GM23338 (cell line): ENCODE measurements at regions not wholly inside any gene's neighbourhood (a gene's known extent, or its start where the extent isn't known, plus 50 kb on each side); places are given as distances from the start of the nearest gene placed in this dataset.

Source experiments
- ATAC-seq: fragments of 200-7000 bp; cut with Tn5 transposase; 3 replicates; pipeline ENCODE4 v1.9.1; 2020
- DNase-seq: peaks from one replicate; pipeline ENCODE4 v3.0.0-alpha.2; 2015; ENCODE audit warnings: low spot score
- H2AFZ ChIP-seq: fragments of 200-600 bp; sonication (generic); 2 replicates; pipeline ENCODE4 v1.8.0; 2016; ENCODE audit warnings: antibody characterized with exemption, mild to moderate bottlenecking, moderate library complexity
- H3F3A ChIP-seq: fragments of 200-600 bp; sonication (generic); replicated peaks from 2 replicates; pipeline ENCODE4 v1.8.0; 2017; ENCODE audit warnings: antibody characterized with exemption, mixed run types, low read depth
- H3K27ac ChIP-seq: fragments of 200-600 bp; sonication (generic); 2 replicates; pipeline ENCODE4 v1.6.1; 2016; ENCODE audit warnings: low read depth
- H3K27me3 ChIP-seq: fragments of 200-600 bp; sonication (generic); 2 replicates; pipeline ENCODE4 v1.8.0; 2016; ENCODE audit warnings: mild to moderate bottlenecking, mixed run types, moderate library complexity; ENCODE audit not compliant: insufficient read depth
- H3K36me3 ChIP-seq: fragments of 200-600 bp; sonication (generic); 2 replicates; pipeline ENCODE4 v1.8.0; 2016; ENCODE audit warnings: mild to moderate bottlenecking; ENCODE audit not compliant: insufficient read depth
- H3K4me1 ChIP-seq: fragments of 200-600 bp; sonication (generic); 2 replicates; pipeline ENCODE4 v1.8.0; 2016; ENCODE audit warnings: mild to moderate bottlenecking, moderate library complexity; ENCODE audit not compliant: insufficient read depth
- H3K4me2 ChIP-seq: fragments of 200-600 bp; sonication (generic); 2 replicates; pipeline ENCODE4 v1.7.1; 2017; ENCODE audit warnings: mixed run types
- H3K4me3 ChIP-seq: fragments of 200-600 bp; sonication (generic); 2 replicates; pipeline ENCODE4 v1.6.1; 2016; ENCODE audit warnings: mixed run types
- H3K79me2 ChIP-seq: fragments of 200-600 bp; sonication (generic); replicated peaks from 2 replicates; pipeline ENCODE4 v1.8.0; 2017; ENCODE audit warnings: mild to moderate bottlenecking; ENCODE audit not compliant: insufficient read depth
- H3K9me2 ChIP-seq: fragments of 200-600 bp; sonication (generic); 2 replicates; pipeline ENCODE4 v1.8.0; 2017; ENCODE audit not compliant: insufficient read depth
- H4K20me1 ChIP-seq: fragments of 200-600 bp; sonication (generic); replicated peaks from 2 replicates; pipeline ENCODE4 v1.8.0; 2017; ENCODE audit warnings: mild to moderate bottlenecking; ENCODE audit not compliant: insufficient read depth
- H3K27ac Mint-ChIP-seq: 2 replicates; pipeline ENCODE4 v1.8.0; 2020; ENCODE audit warnings: inconsistent platforms, mild to moderate bottlenecking, moderate library complexity, mixed read lengths
- H3K27me3 Mint-ChIP-seq: 3 replicates; pipeline ENCODE4 v1.8.0; 2022; ENCODE audit warnings: low read depth, mild to moderate bottlenecking, moderate library complexity, mixed read lengths, inconsistent platforms; ENCODE audit not compliant: insufficient read depth, poor library complexity
- H3K36me3 Mint-ChIP-seq: 3 replicates; pipeline ENCODE4 v1.8.0; 2021; ENCODE audit warnings: low read depth, mild to moderate bottlenecking, inconsistent platforms, moderate library complexity, mixed read lengths
- H3K4me1 Mint-ChIP-seq: 3 replicates; pipeline ENCODE4 v1.8.0; 2020; ENCODE audit warnings: mild to moderate bottlenecking, inconsistent platforms, mixed read lengths
- H3K4me3 Mint-ChIP-seq: 3 replicates; pipeline ENCODE4 v1.8.0; 2021; ENCODE audit warnings: moderate library complexity, mild to moderate bottlenecking, inconsistent platforms, mixed read lengths
- H3K9me3 Mint-ChIP-seq: 3 replicates; pipeline ENCODE4 v1.8.0; 2020; ENCODE audit warnings: moderate library complexity, mild to moderate bottlenecking, inconsistent platforms, mixed read lengths
- CREB1 ChIP-seq: fragments of 250-450 bp; sonication (Bioruptor Pico); IDR thresholded peaks from 2 replicates; pipeline ENCODE4 v1.5.0; 2020; ENCODE audit warnings: low read depth, mild to moderate bottlenecking, moderate library complexity
- ETS1 ChIP-seq: IDR thresholded peaks from 2 replicates; pipeline ENCODE4 v1.6.1; 2016; ENCODE audit warnings: antibody characterized with exemption
- EZH2 ChIP-seq: fragments of 200-600 bp; sonication (generic); IDR thresholded peaks from one replicate; pipeline ENCODE4 v1.8.0; 2017; ENCODE audit warnings: antibody characterized with exemption, mild to moderate bottlenecking, low read depth; ENCODE audit not compliant: unreplicated experiment
- EZH2phosphoT487 ChIP-seq: fragments of 200-600 bp; sonication (generic); IDR thresholded peaks from one replicate; pipeline ENCODE4 v1.8.1; 2018; ENCODE audit warnings: antibody characterized with exemption; ENCODE audit not compliant: unreplicated experiment
- JUNB ChIP-seq: IDR thresholded peaks from one replicate; pipeline ENCODE4 v1.6.1; 2016; ENCODE audit warnings: antibody characterized with exemption; ENCODE audit not compliant: unreplicated experiment
- NANOG ChIP-seq: IDR thresholded peaks from 2 replicates; pipeline ENCODE4 v1.6.1; 2016; ENCODE audit warnings: antibody characterized with exemption, borderline replicate concordance
- POLR2AphosphoS5 ChIP-seq: IDR thresholded peaks from 2 replicates; pipeline ENCODE4 v1.6.1; 2016; ENCODE audit warnings: antibody characterized with exemption, low read depth
- REST ChIP-seq: IDR thresholded peaks from one replicate; pipeline ENCODE4 v1.6.1; 2018; ENCODE audit warnings: antibody characterized with exemption; ENCODE audit not compliant: unreplicated experiment
- STAT1 ChIP-seq: IDR thresholded peaks from one replicate; pipeline ENCODE4 v1.6.1; 2016; ENCODE audit warnings: antibody characterized with exemption; ENCODE audit not compliant: unreplicated experiment
- ZNF114 ChIP-seq: fragments of 250-450 bp; sonication (Bioruptor Pico); IDR thresholded peaks from 2 replicates; pipeline ENCODE4 v1.5.0; 2020; ENCODE audit warnings: mild to moderate bottlenecking, moderate library complexity
- ZNF331 ChIP-seq: fragments of 250-450 bp; sonication (Bioruptor Pico); IDR thresholded peaks from 2 replicates; pipeline ENCODE4 v1.5.0; 2020; ENCODE audit warnings: low read depth, mild to moderate bottlenecking, moderate library complexity
- TF ChIP-seq, protein P1 (sequence below), 2 experiments: fragments of 200-600 bp in 1 of 2; sonication (generic) in 1 of 2; conservative IDR thresholded peaks; 2 replicates each; pipeline versions ENCODE4 v1.5.1 to v1.6.1; 2016 to 2017; ENCODE audit warnings: antibody characterized with exemption in 2 of 2, low read depth in 2 of 2, mild to moderate bottlenecking in 2 of 2, moderate library complexity in 1 of 2

DNA sequence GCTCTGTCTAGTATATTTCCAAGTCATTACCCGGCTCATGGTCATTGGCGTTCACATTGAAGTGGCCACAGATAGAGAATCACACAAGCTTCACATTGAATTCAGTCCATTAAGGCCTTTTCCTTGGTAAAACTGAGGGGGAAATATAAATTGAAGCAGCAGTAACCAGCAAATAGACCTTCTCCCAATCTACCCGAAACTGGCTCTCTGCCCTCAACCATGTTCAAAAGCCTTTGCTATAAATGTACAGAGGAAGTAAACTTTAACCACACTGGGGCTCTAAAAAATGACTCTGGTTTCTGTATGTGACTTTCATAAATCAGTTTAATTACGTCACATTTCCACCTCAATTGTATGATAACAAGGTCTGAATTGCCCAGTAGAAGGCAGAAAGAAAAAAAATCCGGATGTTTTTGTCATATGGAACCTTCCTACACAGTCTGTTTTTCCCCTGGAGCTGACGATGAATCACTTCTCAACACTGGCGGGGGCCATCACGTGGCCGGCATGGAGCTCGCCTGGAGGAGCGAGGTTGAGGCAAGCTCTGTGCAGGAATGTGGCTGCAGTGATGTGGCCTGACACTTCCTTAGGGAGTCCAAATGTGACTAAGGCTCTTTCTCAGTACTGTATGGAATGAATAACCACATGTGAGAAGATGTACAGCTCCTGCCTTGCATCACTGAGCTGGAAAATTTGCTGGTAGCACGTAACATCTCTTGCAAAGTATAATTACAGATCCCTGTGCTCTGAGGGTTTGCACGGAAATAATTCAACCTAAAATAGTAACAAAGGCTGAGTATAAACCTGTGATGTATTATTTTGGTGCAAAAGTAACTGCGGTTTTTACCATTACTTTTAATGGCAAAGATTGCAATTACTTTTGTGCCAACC, 58.6 kb upstream of the SNX9 start:
- H3K4me3 ChIP-seq = no peak overlapping the region
- Mint-ChIP-seq H3K36me3 (no peaks in the 10 kb centered on the region; the same call in 2 of the 3 replicates), H3K9me3 (no peaks in the 10 kb centered on the region), H3K4me1 (peaks cover 53% of the 10 kb centered on the region), H3K27ac (peak overlapping the region; percentile 95; the same call in 1 of the 2 replicates), H3K4me3 (no peak overlapping the region), H3K27me3 (peaks cover 8% of the 10 kb centered on the region)
- peak; percentile 12; the same call in 2 of the 3 replicates for ATAC-seq
- H4K20me1 ChIP-seq = no peaks in the 10 kb centered on the region
- H3K4me1 ChIP-seq = peaks cover 18% of the 10 kb centered on the region
- H3K36me3 ChIP-seq = no peaks in the 10 kb centered on the region
- no peak overlapping the region for H3K4me2 ChIP-seq
- peak overlapping the region; percentile 35; the same call in 1 of the 2 replicates for H2AFZ ChIP-seq
- TF ChIP-seq CREB1 (CRISPR knock-in tag) (no peak), ZNF114 (CRISPR knock-in tag) (no peak), REST (no peak), ETS1 (no peak), JUNB (no peak), STAT1 (no peak), ZNF331 (no peak), NANOG (no peak)
- peaks cover 5% of the 10 kb centered on the region; the same call in 1 of the 2 replicates for H3K9me2 ChIP-seq
- no peaks in the 10 kb centered on the region for H3K27me3 ChIP-seq
- no peak for DNase-seq
- H3F3A ChIP-seq = no peaks in the 10 kb centered on the region
- H3K27ac ChIP-seq = no peak overlapping the region
- no peaks in the 10 kb centered on the region for H3K79me2 ChIP-seq

DNA sequence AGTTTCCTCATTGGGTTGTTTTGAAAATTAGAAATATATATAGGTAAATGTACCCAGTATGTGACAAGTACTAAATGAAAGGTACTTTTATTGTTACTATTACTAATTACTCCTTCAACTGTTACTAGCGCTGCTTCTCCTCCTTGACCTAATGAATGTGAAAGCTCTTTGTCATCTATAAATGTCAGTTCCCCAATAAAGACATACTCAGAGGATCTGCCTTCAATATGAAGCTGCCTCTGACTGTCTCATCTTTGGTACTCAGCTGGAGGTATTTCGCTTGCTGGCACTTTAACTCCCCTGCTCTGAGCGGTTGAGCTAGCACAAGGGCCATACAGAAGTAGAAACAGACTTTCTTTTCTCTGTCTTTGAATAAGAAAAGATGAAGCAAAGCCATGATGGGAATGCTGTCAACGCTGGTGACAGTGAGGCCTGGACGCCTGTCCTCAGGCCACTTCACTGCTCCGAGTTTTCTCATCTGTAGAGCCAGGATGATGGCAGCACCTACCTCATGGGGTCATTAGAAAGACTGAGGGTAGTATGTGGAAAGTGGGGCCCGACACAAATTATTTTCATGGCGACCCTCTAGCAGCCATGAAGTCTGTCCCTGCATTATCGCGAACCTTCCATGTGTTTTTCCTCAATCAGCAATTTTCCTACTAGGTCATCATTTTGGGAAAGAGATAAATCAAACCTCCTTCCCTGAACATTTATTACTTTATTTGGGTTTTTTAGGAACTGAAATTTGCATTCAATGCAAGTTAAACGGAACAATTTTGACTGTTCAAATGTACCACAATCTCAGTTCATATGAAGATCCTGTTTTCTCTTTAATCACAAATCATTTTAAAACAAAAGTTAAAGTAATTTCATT, 55.9 kb upstream of the SNX9 start:
- no peaks in the 10 kb centered on the region for H3F3A ChIP-seq
- DNase-seq = no peak
- H3K27me3 ChIP-seq = no peaks in the 10 kb centered on the region
- H3K79me2 ChIP-seq = no peaks in the 10 kb centered on the region
- Mint-ChIP-seq H3K4me1 (peaks cover 39% of the 10 kb centered on the region), H3K9me3 (no peaks in the 10 kb centered on the region), H3K36me3 (no peaks in the 10 kb centered on the region; the same call in 2 of the 3 replicates), H3K27ac (no peak overlapping the region), H3K4me3 (no peak overlapping the region), H3K27me3 (peaks cover 2% of the 10 kb centered on the region)
- H3K36me3 ChIP-seq = no peaks in the 10 kb centered on the region
- H2AFZ ChIP-seq = no peak overlapping the region
- H3K4me2 ChIP-seq = no peak overlapping the region
- no peak for ATAC-seq
- H4K20me1 ChIP-seq = no peaks in the 10 kb centered on the region
- peaks cover 8% of the 10 kb centered on the region; the same call in 1 of the 2 replicates for H3K9me2 ChIP-seq
- H3K27ac ChIP-seq = no peak overlapping the region
- H3K4me1 ChIP-seq = peaks cover 15% of the 10 kb centered on the region
- no peak overlapping the region for H3K4me3 ChIP-seq
- TF ChIP-seq ZNF114 (CRISPR knock-in tag) (no peak), POLR2AphosphoS5 (no peak), STAT1 (no peak), ETS1 (no peak), EZH2phosphoT487 (no peak), JUNB (no peak), EZH2 (no peak)
- TF ChIP-seq, protein P1, sequence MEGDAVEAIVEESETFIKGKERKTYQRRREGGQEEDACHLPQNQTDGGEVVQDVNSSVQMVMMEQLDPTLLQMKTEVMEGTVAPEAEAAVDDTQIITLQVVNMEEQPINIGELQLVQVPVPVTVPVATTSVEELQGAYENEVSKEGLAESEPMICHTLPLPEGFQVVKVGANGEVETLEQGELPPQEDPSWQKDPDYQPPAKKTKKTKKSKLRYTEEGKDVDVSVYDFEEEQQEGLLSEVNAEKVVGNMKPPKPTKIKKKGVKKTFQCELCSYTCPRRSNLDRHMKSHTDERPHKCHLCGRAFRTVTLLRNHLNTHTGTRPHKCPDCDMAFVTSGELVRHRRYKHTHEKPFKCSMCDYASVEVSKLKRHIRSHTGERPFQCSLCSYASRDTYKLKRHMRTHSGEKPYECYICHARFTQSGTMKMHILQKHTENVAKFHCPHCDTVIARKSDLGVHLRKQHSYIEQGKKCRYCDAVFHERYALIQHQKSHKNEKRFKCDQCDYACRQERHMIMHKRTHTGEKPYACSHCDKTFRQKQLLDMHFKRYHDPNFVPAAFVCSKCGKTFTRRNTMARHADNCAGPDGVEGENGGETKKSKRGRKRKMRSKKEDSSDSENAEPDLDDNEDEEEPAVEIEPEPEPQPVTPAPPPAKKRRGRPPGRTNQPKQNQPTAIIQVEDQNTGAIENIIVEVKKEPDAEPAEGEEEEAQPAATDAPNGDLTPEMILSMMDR (conservative IDR thresholded peaks at IDR 0.05; ENCODE audit: low read depth in 2 of 2) = no peak
